ENCODE measurements at regions not wholly inside any gene's neighbourhood (a gene's known extent, or its start where the extent isn't known, plus 50 kb on each side); places are given as distances from the start of the nearest gene placed in this dataset.

DNA sequence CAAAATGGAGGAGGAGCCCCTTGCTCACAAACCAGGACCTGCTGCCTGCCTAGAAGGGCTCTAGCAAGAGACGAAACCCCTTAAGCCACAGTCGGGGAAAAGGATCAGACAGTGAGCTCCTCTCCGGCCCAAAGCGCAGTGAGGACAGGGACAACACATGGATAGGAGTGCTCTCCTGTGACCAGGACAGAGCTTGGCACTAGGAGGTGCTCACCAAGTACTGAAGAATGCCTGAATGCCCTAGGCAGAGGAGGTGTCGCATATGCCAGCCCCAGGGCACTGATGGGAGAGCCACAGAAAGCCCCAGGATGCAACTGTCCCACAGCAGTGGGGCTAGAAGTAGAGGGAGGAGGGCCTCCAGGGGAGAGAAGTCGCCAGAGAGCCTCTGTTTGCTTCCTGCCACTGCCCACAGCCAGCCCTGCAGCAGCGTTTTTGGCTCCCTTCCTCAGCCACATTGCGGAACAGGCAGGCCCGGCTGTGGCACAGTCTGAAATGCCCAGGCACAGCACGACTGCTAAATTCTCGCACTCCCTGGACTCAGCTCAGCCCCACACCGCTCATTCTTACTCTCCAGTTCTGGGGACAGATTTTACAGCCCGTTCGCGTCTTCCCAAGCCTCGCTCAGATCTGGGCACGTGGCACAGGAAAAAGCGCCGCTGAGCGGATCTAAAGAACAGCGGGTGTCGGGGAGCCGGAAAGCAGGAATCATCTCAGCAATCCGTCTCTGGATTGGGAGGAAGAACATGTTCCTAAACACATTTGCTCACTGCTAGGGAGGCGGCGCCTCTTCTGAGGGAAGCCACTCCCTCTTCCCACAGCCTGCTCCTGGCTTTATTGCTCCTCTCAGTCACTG lies 98.7 kb upstream of the POU3F3 start:
- Histone ChIP-seq H3F3A (ENCODE audit: insufficient read depth) (no peaks in the 10 kb centered on the region), H4K20me1 (ENCODE audit: insufficient read depth) (no peaks in the 10 kb centered on the region), H3K27me3 (replicated peaks; ENCODE audit: insufficient read depth) (no peaks in the 10 kb centered on the region), H3K4me1 (ENCODE audit: insufficient read depth) (no peaks in the 10 kb centered on the region), H2AFZ (peak overlapping the region; percentile 71), H3K36me3 (ENCODE audit: low read depth) (no peaks in the 10 kb centered on the region), H3K27ac (no peak overlapping the region), H3K9me2 (ENCODE audit: insufficient read depth) (no peaks in the 10 kb centered on the region), H3K9me3 (ENCODE audit: low read depth) (no peaks in the 10 kb centered on the region), H3K4me2 (ENCODE audit: unreplicated experiment) (no peak overlapping the region), H3K79me2 (ENCODE audit: insufficient read depth) (no peaks in the 10 kb centered on the region), H3K9ac (no peak overlapping the region), H3K4me3 (no peak overlapping the region)
- TF ChIP-seq EZH2 (IDR thresholded peaks at IDR 0.05; ENCODE audit: insufficient read depth, poor library complexity, severe bottlenecking) (no peak), EZH2phosphoT487 (IDR thresholded peaks at IDR 0.05; ENCODE audit: insufficient read depth, low read depth) (no peak)
- DNase-seq = peak; percentile 42
- in situ Hi-C loops (cut with MboI) = no loop called here
- 21 to 23% methylated on average over 26 of the region's 26 CpGs for WGBS, 2 experiments (ENCODE audit: low coverage in 1 of 2, low lambda C conversion rate in 2 of 2, missing lambda C conversion rate in 2 of 2)

DNA sequence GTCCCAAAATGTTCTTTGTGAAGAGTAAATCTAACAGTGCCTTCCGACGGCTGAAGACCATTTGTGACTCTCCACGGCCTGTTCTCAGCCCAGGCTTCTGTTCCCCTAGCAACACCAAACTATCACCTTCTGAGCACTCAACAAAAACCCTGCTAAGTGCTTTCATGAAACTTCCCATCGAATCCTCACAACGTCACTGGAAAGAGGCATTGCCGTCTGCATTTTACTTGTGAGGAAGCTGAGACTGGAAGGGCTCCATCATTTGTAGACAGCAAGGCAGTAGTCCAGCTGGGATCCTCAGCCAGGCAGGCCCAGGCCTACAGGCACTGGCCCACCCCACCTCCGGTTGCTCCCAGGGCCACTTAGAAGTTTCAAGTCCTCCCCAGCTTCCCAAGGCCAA lies 97.8 kb upstream of the POU3F3 start:
- Histone ChIP-seq H3K4me3 (no peak overlapping the region), H3K9me3 (ENCODE audit: low read depth) (no peaks in the 10 kb centered on the region), H3K9ac (no peak overlapping the region), H3K79me2 (ENCODE audit: insufficient read depth) (no peaks in the 10 kb centered on the region), H3F3A (ENCODE audit: insufficient read depth) (no peaks in the 10 kb centered on the region), H3K27ac (no peak overlapping the region), H4K20me1 (ENCODE audit: insufficient read depth) (no peaks in the 10 kb centered on the region), H2AFZ (no peak overlapping the region), H3K4me1 (ENCODE audit: insufficient read depth) (no peaks in the 10 kb centered on the region), H3K4me2 (ENCODE audit: unreplicated experiment) (no peak overlapping the region), H3K36me3 (ENCODE audit: low read depth) (no peaks in the 10 kb centered on the region), H3K9me2 (ENCODE audit: insufficient read depth) (no peaks in the 10 kb centered on the region), H3K27me3 (replicated peaks; ENCODE audit: insufficient read depth) (no peaks in the 10 kb centered on the region)
- 53 to 66% methylated on average over 7 of the region's 7 CpGs for WGBS, 2 experiments (ENCODE audit: low coverage in 1 of 2, low lambda C conversion rate in 2 of 2, missing lambda C conversion rate in 2 of 2)
- in situ Hi-C loops (cut with MboI) = no loop called here
- DNase-seq = no peak
- TF ChIP-seq EZH2 (IDR thresholded peaks at IDR 0.05; ENCODE audit: insufficient read depth, poor library complexity, severe bottlenecking) (no peak), EZH2phosphoT487 (IDR thresholded peaks at IDR 0.05; ENCODE audit: insufficient read depth, low read depth) (no peak)

DNA sequence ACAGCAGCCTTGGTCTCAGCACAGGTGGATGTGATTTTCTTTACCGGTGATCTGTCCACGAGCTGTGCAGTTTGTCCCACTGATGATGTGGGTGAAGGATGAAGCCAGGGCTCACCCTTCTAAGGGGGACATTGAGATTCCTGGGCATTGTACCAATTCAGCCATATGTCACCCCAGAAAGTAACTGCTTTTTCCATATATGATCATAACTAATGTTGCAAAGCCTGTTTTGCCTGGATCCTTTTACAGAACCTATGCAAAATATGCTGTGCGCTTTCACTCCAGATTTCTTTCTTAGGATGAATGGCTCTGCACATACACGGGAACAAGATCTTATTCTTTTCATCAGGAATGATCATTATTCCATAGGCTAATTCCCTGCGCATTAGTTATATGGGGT lies 96.9 kb upstream of the POU3F3 start:
- no peak for DNase-seq
- Histone ChIP-seq H2AFZ (no peak overlapping the region), H3K79me2 (ENCODE audit: insufficient read depth) (no peaks in the 10 kb centered on the region), H3K4me2 (ENCODE audit: unreplicated experiment) (no peak overlapping the region), H4K20me1 (ENCODE audit: insufficient read depth) (no peaks in the 10 kb centered on the region), H3K27me3 (replicated peaks; ENCODE audit: insufficient read depth) (no peaks in the 10 kb centered on the region), H3K36me3 (ENCODE audit: low read depth) (no peaks in the 10 kb centered on the region), H3K4me1 (ENCODE audit: insufficient read depth) (no peaks in the 10 kb centered on the region), H3K9me3 (ENCODE audit: low read depth) (no peaks in the 10 kb centered on the region), H3F3A (ENCODE audit: insufficient read depth) (no peaks in the 10 kb centered on the region), H3K9me2 (ENCODE audit: insufficient read depth) (no peaks in the 10 kb centered on the region), H3K4me3 (no peak overlapping the region), H3K27ac (no peak overlapping the region), H3K9ac (no peak overlapping the region)
- in situ Hi-C loops (cut with MboI) = no loop called here
- WGBS, 2 experiments (ENCODE audit: low coverage in 1 of 2, low lambda C conversion rate in 2 of 2, missing lambda C conversion rate in 2 of 2) = 68 to 72% methylated on average over 5 of the region's 5 CpGs
- no peak for TF ChIP-seq EZH2 (IDR thresholded peaks at IDR 0.05; ENCODE audit: insufficient read depth, poor library complexity, severe bottlenecking)
- no peak for TF ChIP-seq EZH2phosphoT487 (IDR thresholded peaks at IDR 0.05; ENCODE audit: insufficient read depth, low read depth)

DNA sequence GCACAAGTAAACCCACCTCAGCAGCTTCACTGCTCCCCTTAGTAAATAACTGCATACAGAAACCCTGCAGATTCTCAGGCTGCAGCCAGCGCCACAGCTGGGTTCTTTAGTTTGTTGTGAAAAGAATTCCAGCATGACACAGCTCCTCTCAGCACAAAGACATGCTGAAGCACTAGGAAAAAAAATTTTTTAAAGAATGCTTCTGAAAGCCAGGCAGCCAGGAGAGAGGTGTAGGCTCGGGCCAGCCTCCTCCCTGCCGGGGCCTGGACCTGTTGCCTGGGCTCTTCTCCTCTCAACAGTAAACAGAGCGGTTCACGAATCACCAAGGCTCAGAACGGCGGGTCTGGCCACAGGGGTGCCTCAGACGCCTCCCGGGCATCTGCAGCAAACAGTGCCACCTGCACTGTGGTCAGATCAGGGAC lies 95.7 kb upstream of the POU3F3 start:
- no peak overlapping the region for H3K27ac ChIP-seq
- H3K27me3 ChIP-seq (replicated peaks; ENCODE audit: insufficient read depth) = no peaks in the 10 kb centered on the region
- in situ Hi-C loops (cut with MboI) = no loop called here
- no peak overlapping the region for H3K4me2 ChIP-seq (ENCODE audit: unreplicated experiment)
- H3F3A ChIP-seq (ENCODE audit: insufficient read depth) = no peaks in the 10 kb centered on the region
- no peaks in the 10 kb centered on the region for H4K20me1 ChIP-seq (ENCODE audit: insufficient read depth)
- no peak overlapping the region for H3K4me3 ChIP-seq
- no peak overlapping the region for H3K9ac ChIP-seq
- WGBS, 2 experiments (ENCODE audit: low coverage in 1 of 2, low lambda C conversion rate in 2 of 2, missing lambda C conversion rate in 2 of 2) = 4 to 12% methylated on average over 9 of the region's 9 CpGs
- DNase-seq = peak; percentile 41
- H2AFZ ChIP-seq = no peak overlapping the region
- no peaks in the 10 kb centered on the region for H3K9me3 ChIP-seq (ENCODE audit: low read depth)
- H3K9me2 ChIP-seq (ENCODE audit: insufficient read depth) = no peaks in the 10 kb centered on the region
- no peaks in the 10 kb centered on the region for H3K36me3 ChIP-seq (ENCODE audit: low read depth)
- no peak for TF ChIP-seq EZH2phosphoT487 (IDR thresholded peaks at IDR 0.05; ENCODE audit: insufficient read depth, low read depth)
- no peak for TF ChIP-seq EZH2 (IDR thresholded peaks at IDR 0.05; ENCODE audit: insufficient read depth, poor library complexity, severe bottlenecking)
- no peaks in the 10 kb centered on the region for H3K4me1 ChIP-seq (ENCODE audit: insufficient read depth)
- no peaks in the 10 kb centered on the region for H3K79me2 ChIP-seq (ENCODE audit: insufficient read depth)

Data from GM23248 (cell line).